ENCODE measurements at regions not wholly inside any gene's neighbourhood (a gene's known extent, or its start where the extent isn't known, plus 50 kb on each side); places are given as distances from the start of the nearest gene placed in this dataset.
"Not testable (repeated sequence)": the region's sequence is repeated elsewhere in the genome, so short reads cannot be mapped to it uniquely, and the experiment has no call there.

- Mint-ChIP-seq H3K4me1 (ENCODE audit: low read depth) (no peaks in the 10 kb centered on the region), H3K4me3 (no peak overlapping the region), H3K27me3 (no peaks in the 10 kb centered on the region), H3K9me3 (peaks cover 9% of the 10 kb centered on the region), H3K36me3 (ENCODE audit: low read depth) (no peaks in the 10 kb centered on the region), H3K27ac (no peak overlapping the region)
- no peak for DNase-seq
These were observed 670.0 kb downstream of the XPNPEP1 start for GRCh38 chr10:109253306-109253705.

- no peak overlapping the region for H3K4me3 Mint-ChIP-seq
- H3K4me1 Mint-ChIP-seq (ENCODE audit: low read depth) = no peaks in the 10 kb centered on the region
- no peak overlapping the region for H3K27ac Mint-ChIP-seq
- H3K9me3 Mint-ChIP-seq = peaks cover 9% of the 10 kb centered on the region
- no peaks in the 10 kb centered on the region for H3K27me3 Mint-ChIP-seq
- no peaks in the 10 kb centered on the region for H3K36me3 Mint-ChIP-seq (ENCODE audit: low read depth)
- DNase-seq = no peak
These were observed 673.2 kb downstream of the XPNPEP1 start for GRCh38 chr10:109250152-109250551.

- H3K27me3 Mint-ChIP-seq = no peaks in the 10 kb centered on the region
- peaks cover 13% of the 10 kb centered on the region for H3K9me3 Mint-ChIP-seq
- H3K4me3 Mint-ChIP-seq = no peak overlapping the region
- no peak for DNase-seq
- H3K4me1 Mint-ChIP-seq (ENCODE audit: low read depth) = no peaks in the 10 kb centered on the region
- H3K36me3 Mint-ChIP-seq (ENCODE audit: low read depth) = no peaks in the 10 kb centered on the region
- no peak overlapping the region for H3K27ac Mint-ChIP-seq
These were observed 675.5 kb downstream of the XPNPEP1 start for GRCh38 chr10:109247814-109248213.

GRCh38 chr10:109245821-109246220 lies 677.5 kb downstream of the XPNPEP1 start:
- H3K27ac Mint-ChIP-seq = no peak overlapping the region
- H3K27me3 Mint-ChIP-seq = no peaks in the 10 kb centered on the region
- H3K36me3 Mint-ChIP-seq (ENCODE audit: low read depth) = no peaks in the 10 kb centered on the region
- H3K4me3 Mint-ChIP-seq = no peak overlapping the region
- H3K9me3 Mint-ChIP-seq = peaks cover 7% of the 10 kb centered on the region
- H3K4me1 Mint-ChIP-seq (ENCODE audit: low read depth) = no peaks in the 10 kb centered on the region
- DNase-seq = no peak

- H3K9me3 Mint-ChIP-seq = peaks cover 13% of the 10 kb centered on the region
- no peaks in the 10 kb centered on the region for H3K4me1 Mint-ChIP-seq (ENCODE audit: low read depth)
- no peaks in the 10 kb centered on the region for H3K27me3 Mint-ChIP-seq
- H3K27ac Mint-ChIP-seq = no peak overlapping the region
- H3K36me3 Mint-ChIP-seq (ENCODE audit: low read depth) = no peaks in the 10 kb centered on the region
- H3K4me3 Mint-ChIP-seq = no peak overlapping the region
- no peak for DNase-seq
These were observed 683.9 kb downstream of the XPNPEP1 start for GRCh38 chr10:109239371-109239770.

- DNase-seq = no peak
- peaks cover 8% of the 10 kb centered on the region for H3K9me3 Mint-ChIP-seq
- no peaks in the 10 kb centered on the region for H3K36me3 Mint-ChIP-seq (ENCODE audit: low read depth)
- no peak overlapping the region for H3K27ac Mint-ChIP-seq
- H3K27me3 Mint-ChIP-seq = no peaks in the 10 kb centered on the region
- no peaks in the 10 kb centered on the region for H3K4me1 Mint-ChIP-seq (ENCODE audit: low read depth)
- H3K4me3 Mint-ChIP-seq = no peak overlapping the region
These were observed 685.6 kb downstream of the XPNPEP1 start for GRCh38 chr10:109237682-109238081.

- DNase-seq = no peak
- no peaks in the 10 kb centered on the region for H3K36me3 Mint-ChIP-seq (ENCODE audit: low read depth)
- H3K27me3 Mint-ChIP-seq = no peaks in the 10 kb centered on the region
- no peak overlapping the region for H3K27ac Mint-ChIP-seq
- H3K9me3 Mint-ChIP-seq = peaks cover 8% of the 10 kb centered on the region
- no peaks in the 10 kb centered on the region for H3K4me1 Mint-ChIP-seq (ENCODE audit: low read depth)
- no peak overlapping the region for H3K4me3 Mint-ChIP-seq
These were observed 686.3 kb downstream of the XPNPEP1 start for GRCh38 chr10:109237050-109237449.

- not testable (repeated sequence) for H3K27me3 Mint-ChIP-seq; H3K4me3 Mint-ChIP-seq; H3K36me3 Mint-ChIP-seq (ENCODE audit: low read depth); H3K9me3 Mint-ChIP-seq; DNase-seq; H3K4me1 Mint-ChIP-seq (ENCODE audit: low read depth); H3K27ac Mint-ChIP-seq
These were observed 699.8 kb downstream of the XPNPEP1 start for GRCh38 chr10:109223533-109223932.

- Mint-ChIP-seq H3K27ac (no peak overlapping the region), H3K36me3 (ENCODE audit: low read depth) (no peaks in the 10 kb centered on the region), H3K9me3 (peaks cover 5% of the 10 kb centered on the region), H3K27me3 (no peaks in the 10 kb centered on the region), H3K4me3 (no peak overlapping the region), H3K4me1 (ENCODE audit: low read depth) (no peaks in the 10 kb centered on the region)
- DNase-seq = no peak
These were observed 703.2 kb downstream of the XPNPEP1 start for GRCh38 chr10:109219935-109220605.

- Mint-ChIP-seq H3K27ac (no peak overlapping the region), H3K4me1 (ENCODE audit: low read depth) (no peaks in the 10 kb centered on the region), H3K36me3 (ENCODE audit: low read depth) (no peaks in the 10 kb centered on the region), H3K27me3 (no peaks in the 10 kb centered on the region), H3K9me3 (peaks cover 5% of the 10 kb centered on the region), H3K4me3 (no peak overlapping the region)
- no peak for DNase-seq
These were observed 705.1 kb downstream of the XPNPEP1 start for GRCh38 chr10:109218207-109218606.

- Mint-ChIP-seq H3K9me3 (peaks cover 5% of the 10 kb centered on the region), H3K4me3 (no peak overlapping the region), H3K27ac (no peak overlapping the region), H3K36me3 (ENCODE audit: low read depth) (no peaks in the 10 kb centered on the region), H3K4me1 (ENCODE audit: low read depth) (no peaks in the 10 kb centered on the region), H3K27me3 (no peaks in the 10 kb centered on the region)
- DNase-seq = no peak
These were observed 707.8 kb downstream of the XPNPEP1 start for GRCh38 chr10:109215291-109216075.

GRCh38 chr10:109214891-109215290 lies 708.4 kb downstream of the XPNPEP1 start:
- H3K27ac Mint-ChIP-seq; H3K9me3 Mint-ChIP-seq; H3K36me3 Mint-ChIP-seq (ENCODE audit: low read depth); H3K27me3 Mint-ChIP-seq; H3K4me3 Mint-ChIP-seq; H3K4me1 Mint-ChIP-seq (ENCODE audit: low read depth); DNase-seq: not testable (repeated sequence)

GRCh38 chr10:109207361-109207760 lies 716.0 kb downstream of the XPNPEP1 start:
- Mint-ChIP-seq H3K4me3 (no peak overlapping the region), H3K4me1 (ENCODE audit: low read depth) (no peaks in the 10 kb centered on the region), H3K27me3 (no peaks in the 10 kb centered on the region), H3K36me3 (ENCODE audit: low read depth) (no peaks in the 10 kb centered on the region), H3K9me3 (no peaks in the 10 kb centered on the region), H3K27ac (no peak overlapping the region)
- no peak for DNase-seq

GRCh38 chr10:109205929-109206585 lies 717.3 kb downstream of the XPNPEP1 start:
- Mint-ChIP-seq H3K4me3 (no peak overlapping the region), H3K4me1 (ENCODE audit: low read depth) (no peaks in the 10 kb centered on the region), H3K27ac (no peak overlapping the region), H3K9me3 (no peaks in the 10 kb centered on the region), H3K27me3 (no peaks in the 10 kb centered on the region), H3K36me3 (ENCODE audit: low read depth) (no peaks in the 10 kb centered on the region)
- no peak for DNase-seq
